Osteoblast (primary cell): ENCODE measurements at regions not wholly inside any gene's neighbourhood (a gene's known extent, or its start where the extent isn't known, plus 50 kb on each side); places are given as distances from the start of the nearest gene placed in this dataset.
A peak's percentile ranks its signal among the peaks of the same experiment; 100 is the strongest.
"Not testable (repeated sequence)": the region's sequence is repeated elsewhere in the genome, so short reads cannot be mapped to it uniquely, and the experiment has no call there.

ENCODE experiments used
- DNase-seq: peaks from one replicate; pipeline ENCODE4 v3.0.0; 2011; ENCODE audit warnings: low spot score, mixed read lengths; ENCODE audit not compliant: insufficient read length; ENCODE audit errors: missing footprints
- H2AFZ ChIP-seq: 2 replicates; pipeline ENCODE4 v1.6.0; 2011; ENCODE audit warnings: mild to moderate bottlenecking, low read length
- H3K27ac ChIP-seq: 2 replicates; pipeline ENCODE4 v1.5.1; 2011; ENCODE audit warnings: mild to moderate bottlenecking, low read depth, low read length, moderate library complexity
- H3K27me3 ChIP-seq: 2 replicates; pipeline ENCODE4 v1.6.0; 2012; ENCODE audit warnings: mild to moderate bottlenecking, control low read depth, inconsistent platforms, low read length, moderate library complexity; ENCODE audit not compliant: insufficient read depth
- H3K36me3 ChIP-seq: 2 replicates; pipeline ENCODE4 v1.5.1; 2011; ENCODE audit warnings: mild to moderate bottlenecking, low read length, control low read depth, moderate library complexity; ENCODE audit not compliant: insufficient read depth
- H3K4me1 ChIP-seq: 2 replicates; pipeline ENCODE4 v1.5.1; 2011; ENCODE audit warnings: mild to moderate bottlenecking, low read length, control low read depth, moderate library complexity; ENCODE audit not compliant: insufficient read depth
- H3K4me2 ChIP-seq: 2 replicates; pipeline ENCODE4 v1.6.0; 2011; ENCODE audit warnings: mild to moderate bottlenecking, low read length; ENCODE audit not compliant: insufficient read depth
- H3K4me3 ChIP-seq: fragments of 200-600 bp; sonication (generic); 3 replicates; pipeline ENCODE4 v1.5.1; 2012; ENCODE audit warnings: mild to moderate bottlenecking, low read length, inconsistent platforms; ENCODE audit not compliant: insufficient read depth
- H3K79me2 ChIP-seq: 2 replicates; pipeline ENCODE4 v1.6.0; 2012; ENCODE audit warnings: mild to moderate bottlenecking, low read length, control low read depth, inconsistent platforms; ENCODE audit not compliant: insufficient read depth
- H3K9me3 ChIP-seq: 2 replicates; pipeline ENCODE4 v1.5.1; 2011; ENCODE audit warnings: low read depth, low read length, control low read depth
- H4K20me1 ChIP-seq: 2 replicates; pipeline ENCODE4 v1.6.0; 2012; ENCODE audit warnings: mild to moderate bottlenecking, low read length, control low read depth; ENCODE audit not compliant: insufficient read depth
- CTCF ChIP-seq: IDR thresholded peaks from 2 replicates; pipeline ENCODE4 v1.5.1; 2011; ENCODE audit warnings: mild to moderate bottlenecking, low read depth, low read length, moderate library complexity; ENCODE audit errors: extremely low read depth

- peak overlapping the region; percentile 61 for H3K4me3 ChIP-seq
- H3K27me3 ChIP-seq = peaks cover 40% of the 10 kb centered on the region
- not testable (repeated sequence) for H2AFZ ChIP-seq, H3K36me3 ChIP-seq, H3K27ac ChIP-seq, H3K79me2 ChIP-seq, H4K20me1 ChIP-seq, H3K9me3 ChIP-seq
- DNase-seq = peak; percentile 99
- H3K4me1 ChIP-seq = peaks cover 10% of the 10 kb centered on the region
- peak; percentile 74 for TF ChIP-seq CTCF
- H3K4me2 ChIP-seq = peak overlapping the region; percentile 78
Measured at GRCh38 chr17:64776720-64777414, 114.8 kb upstream of the SMURF2 start.

- Histone ChIP-seq H3K36me3 (no peaks in the 10 kb centered on the region), H3K4me1 (peaks cover 10% of the 10 kb centered on the region), H4K20me1 (no peaks in the 10 kb centered on the region), H3K4me2 (no peak overlapping the region), H3K79me2 (no peaks in the 10 kb centered on the region), H3K4me3 (no peak overlapping the region), H3K9me3 (no peaks in the 10 kb centered on the region), H2AFZ (no peak overlapping the region), H3K27me3 (peaks cover 38% of the 10 kb centered on the region), H3K27ac (no peak overlapping the region)
- no peak for TF ChIP-seq CTCF
- peak; percentile 47 for DNase-seq
Measured at GRCh38 chr17:64775701-64776570, 113.8 kb upstream of the SMURF2 start.

GRCh38 chr17:64774888-64775540, 112.9 kb upstream of the SMURF2 start:
- Histone ChIP-seq H3K27ac (no peak overlapping the region), H3K27me3 (peaks cover 29% of the 10 kb centered on the region), H3K4me2 (no peak overlapping the region), H3K4me1 (peaks cover 6% of the 10 kb centered on the region), H3K4me3 (no peak overlapping the region), H4K20me1 (no peaks in the 10 kb centered on the region), H3K9me3 (no peaks in the 10 kb centered on the region), H3K79me2 (no peaks in the 10 kb centered on the region), H2AFZ (no peak overlapping the region), H3K36me3 (no peaks in the 10 kb centered on the region)
- peak; percentile 70 for DNase-seq
- no peak for TF ChIP-seq CTCF
